ENCODE measurements at regions not wholly inside any gene's neighbourhood (a gene's known extent, or its start where the extent isn't known, plus 50 kb on each side); places are given as distances from the start of the nearest gene placed in this dataset.

- Histone ChIP-seq H3K4me3 (no peak overlapping the region), H3K9me3 (no peaks in the 10 kb centered on the region), H3K27me3 (no peaks in the 10 kb centered on the region), H3K36me3 (no peaks in the 10 kb centered on the region), H3K4me1 (peaks cover 0 to 5% (median 2%) of the 10 kb centered on the region in 4 donors), H3K27ac (no peak overlapping the region)
- intact Hi-C loops (cut with DNase I; ENCODE audit: low total_unique reads), result no loop called here
- DNase-seq, result no peak
- WGBS, 5 donors, result 22 to 55% (median 45%) methylated on average over 8 of the region's 8 CpGs
- TF ChIP-seq POLR2A (IDR thresholded peaks at IDR 0.05) (no peak), POLR2AphosphoS5 (IDR thresholded peaks at IDR 0.05) (no peak), EP300 (IDR thresholded peaks at IDR 0.05) (no peak)
- TF ChIP-seq, protein P1, sequence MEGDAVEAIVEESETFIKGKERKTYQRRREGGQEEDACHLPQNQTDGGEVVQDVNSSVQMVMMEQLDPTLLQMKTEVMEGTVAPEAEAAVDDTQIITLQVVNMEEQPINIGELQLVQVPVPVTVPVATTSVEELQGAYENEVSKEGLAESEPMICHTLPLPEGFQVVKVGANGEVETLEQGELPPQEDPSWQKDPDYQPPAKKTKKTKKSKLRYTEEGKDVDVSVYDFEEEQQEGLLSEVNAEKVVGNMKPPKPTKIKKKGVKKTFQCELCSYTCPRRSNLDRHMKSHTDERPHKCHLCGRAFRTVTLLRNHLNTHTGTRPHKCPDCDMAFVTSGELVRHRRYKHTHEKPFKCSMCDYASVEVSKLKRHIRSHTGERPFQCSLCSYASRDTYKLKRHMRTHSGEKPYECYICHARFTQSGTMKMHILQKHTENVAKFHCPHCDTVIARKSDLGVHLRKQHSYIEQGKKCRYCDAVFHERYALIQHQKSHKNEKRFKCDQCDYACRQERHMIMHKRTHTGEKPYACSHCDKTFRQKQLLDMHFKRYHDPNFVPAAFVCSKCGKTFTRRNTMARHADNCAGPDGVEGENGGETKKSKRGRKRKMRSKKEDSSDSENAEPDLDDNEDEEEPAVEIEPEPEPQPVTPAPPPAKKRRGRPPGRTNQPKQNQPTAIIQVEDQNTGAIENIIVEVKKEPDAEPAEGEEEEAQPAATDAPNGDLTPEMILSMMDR (IDR thresholded peaks at IDR 0.05), result no peak
These were observed 207.1 kb downstream of the ACKR3 start for GRCh38 chr2:236776695-236777251.

GRCh38 chr2:236777408-236777807 lies 207.8 kb downstream of the ACKR3 start:
- intact Hi-C loops (cut with DNase I; ENCODE audit: low total_unique reads), result no loop called here
- DNase-seq, result no peak
- TF ChIP-seq EP300 (IDR thresholded peaks at IDR 0.05) (no peak), POLR2AphosphoS5 (IDR thresholded peaks at IDR 0.05) (no peak), POLR2A (IDR thresholded peaks at IDR 0.05) (no peak)
- TF ChIP-seq, protein P1 (IDR thresholded peaks at IDR 0.05), result no peak
- Histone ChIP-seq H3K36me3 (no peaks in the 10 kb centered on the region), H3K4me1 (peaks cover 0 to 5% (median 2%) of the 10 kb centered on the region in 4 donors), H3K4me3 (no peak overlapping the region), H3K27ac (no peak overlapping the region), H3K27me3 (no peaks in the 10 kb centered on the region), H3K9me3 (no peaks in the 10 kb centered on the region)
- 75 to 91% (median 84%) methylated on average over 8 of the region's 8 CpGs for WGBS, 5 donors

- no peak for DNase-seq
- Histone ChIP-seq H3K4me1 (peaks cover 0 to 4% (median under 1%) of the 10 kb centered on the region in 4 donors), H3K27ac (no peak overlapping the region), H3K36me3 (no peaks in the 10 kb centered on the region), H3K4me3 (no peak overlapping the region), H3K27me3 (peaks cover 0 to 6% (median 0%) of the 10 kb centered on the region in 3 donors), H3K9me3 (no peaks in the 10 kb centered on the region)
- TF ChIP-seq POLR2AphosphoS5 (IDR thresholded peaks at IDR 0.05), result no peak
- TF ChIP-seq, protein P1 (IDR thresholded peaks at IDR 0.05), result no peak
- TF ChIP-seq EP300 (IDR thresholded peaks at IDR 0.05), result no peak
- TF ChIP-seq POLR2A (IDR thresholded peaks at IDR 0.05), result no peak
- WGBS, 5 donors, result 72 to 81% (median 76%) methylated on average over 17 of the region's 17 CpGs
- intact Hi-C loops (cut with DNase I; ENCODE audit: low total_unique reads), result no loop called here
These were observed 212.6 kb downstream of the ACKR3 start for GRCh38 chr2:236781933-236782816.

- 60 to 85% (median 75%) methylated on average over 5 of the region's 5 CpGs for WGBS, 5 donors
- Histone ChIP-seq H3K27me3 (peaks cover 0 to 6% (median 0%) of the 10 kb centered on the region in 3 donors), H3K4me1 (no peaks in the 10 kb centered on the region), H3K27ac (no peak overlapping the region), H3K36me3 (no peaks in the 10 kb centered on the region), H3K9me3 (no peaks in the 10 kb centered on the region), H3K4me3 (no peak overlapping the region)
- TF ChIP-seq, protein P1 (IDR thresholded peaks at IDR 0.05), result no peak
- TF ChIP-seq EP300 (IDR thresholded peaks at IDR 0.05), result no peak
- no peak for TF ChIP-seq POLR2AphosphoS5 (IDR thresholded peaks at IDR 0.05)
- TF ChIP-seq POLR2A (IDR thresholded peaks at IDR 0.05), result no peak
- intact Hi-C loops (cut with DNase I; ENCODE audit: low total_unique reads), result no loop called here
- DNase-seq, result no peak
These were observed 213.3 kb downstream of the ACKR3 start for GRCh38 chr2:236782938-236783337.
